GM19452 (cell line): ENCODE measurements at regions not wholly inside any gene's neighbourhood (a gene's known extent, or its start where the extent isn't known, plus 50 kb on each side); places are given as distances from the start of the nearest gene placed in this dataset.
"Not testable (repeated sequence)": the region's sequence is repeated elsewhere in the genome, so short reads cannot be mapped to it uniquely, and the experiment has no call there.

Experiments
- ATAC-seq: cut with Tn5 transposase; IDR thresholded peaks from one replicate; pipeline ENCODE4 v1.9.1; 2021; ENCODE audit not compliant: unreplicated experiment

- no peak for ATAC-seq
Measured at GRCh38 chr2:61632276-61633169, 94.4 kb upstream of the XPO1 start.

- ATAC-seq, result no peak
Measured at GRCh38 chr2:61631321-61631720, 93.2 kb upstream of the XPO1 start.

- no peak for ATAC-seq
Measured at GRCh38 chr2:61626827-61627226, 88.7 kb upstream of the XPO1 start.

GRCh38 chr2:61623747-61624146, 85.6 kb upstream of the XPO1 start:
- no peak for ATAC-seq

- no peak for ATAC-seq
Measured at GRCh38 chr2:61620244-61621159, 82.3 kb upstream of the XPO1 start.

GRCh38 chr2:61619561-61619960, 81.4 kb upstream of the XPO1 start:
- no peak for ATAC-seq

GRCh38 chr2:61617610-61618009, 79.5 kb upstream of the XPO1 start:
- no peak for ATAC-seq

- no peak for ATAC-seq
Measured at GRCh38 chr2:61605245-61605644, 67.1 kb upstream of the XPO1 start.

- ATAC-seq, result no peak
Measured at GRCh38 chr2:61604433-61604832, 66.3 kb upstream of the XPO1 start.

- ATAC-seq, result not testable (repeated sequence)
Measured at GRCh38 chr2:61598515-61599156, 60.5 kb upstream of the XPO1 start.

GRCh38 chr2:61597300-61598289, 59.4 kb upstream of the XPO1 start:
- no peak for ATAC-seq

- not testable (repeated sequence) for ATAC-seq
Measured at GRCh38 chr2:61594201-61594600, 56.0 kb upstream of the XPO1 start.

GRCh38 chr2:61593648-61594047, 55.5 kb upstream of the XPO1 start:
- not testable (repeated sequence) for ATAC-seq

- no peak for ATAC-seq
Measured at GRCh38 chr2:61590214-61590613, 52.1 kb upstream of the XPO1 start.

- no peak for ATAC-seq
Measured at GRCh38 chr2:61588566-61588965, 50.4 kb upstream of the XPO1 start.
